H1 (cell line): ENCODE measurements at regions not wholly inside any gene's neighbourhood (a gene's known extent, or its start where the extent isn't known, plus 50 kb on each side); places are given as distances from the start of the nearest gene placed in this dataset.
A peak's percentile ranks its signal among the peaks of the same experiment; 100 is the strongest.
"Not testable (repeated sequence)": the region's sequence is repeated elsewhere in the genome, so short reads cannot be mapped to it uniquely, and the experiment has no call there.

ENCODE experiments used
- CTCF ChIA-PET: fragments of 300-600 bp; sonication (Branson Sonifier 250); formaldehyde crosslinking; loops from one replicate; lab custom pipeline; 2021; ENCODE audit not compliant: partially characterized antibody; lab: Charles Lee
- POLR2A ChIA-PET: fragments of 300-600 bp; sonication (Branson Sonifier 250); formaldehyde crosslinking; loops from one replicate; lab custom pipeline; 2021; ENCODE audit warnings: inconsistent platforms; ENCODE audit not compliant: partially characterized antibody; lab: Charles Lee
- DNase-seq, 2 experiments: peaks; one replicate each; pipeline versions ENCODE4 v3.0.0 to v3.0.0-alpha.2; 2010 to 2022; ENCODE audit warnings: low spot score in 2 of 2, low read depth in 1 of 2, mixed read lengths in 1 of 2
- FAIRE-seq: peaks from 2 replicates; lab custom pipeline; 2011; peaks lifted over from hg19 to GRCh38; lab: Jason Lieb, UNC
- H2AFZ ChIP-seq: 2 replicates; pipeline ENCODE4 v1.8.1; 2012; ENCODE audit warnings: low read length, inconsistent platforms
- H2AK5ac ChIP-seq: 2 replicates; pipeline ENCODE4 v1.6.1; 2013; ENCODE audit warnings: low read depth, low read length
- H2BK120ac ChIP-seq: replicated peaks from 2 replicates; pipeline ENCODE3; 2013; ENCODE audit warnings: low read depth, low read length, inconsistent platforms
- H2BK12ac ChIP-seq: 2 replicates; pipeline ENCODE4 v1.6.1; 2013; ENCODE audit warnings: low read depth, low read length
- H2BK15ac ChIP-seq: 2 replicates; pipeline ENCODE4 v1.6.1; 2013; ENCODE audit warnings: low read length
- H2BK20ac ChIP-seq: 2 replicates; pipeline ENCODE4 v1.6.1; 2013; ENCODE audit warnings: low read length
- H2BK5ac ChIP-seq: 2 replicates; pipeline ENCODE4 v1.6.1; 2013; ENCODE audit warnings: low read depth, low read length
- H3K14ac ChIP-seq: 2 replicates; pipeline ENCODE4 v1.6.1; 2013; ENCODE audit warnings: inconsistent platforms; ENCODE audit not compliant: insufficient read length
- H3K18ac ChIP-seq: 2 replicates; pipeline ENCODE4 v1.6.1; 2013; ENCODE audit warnings: low read length; ENCODE audit errors: extremely low read depth
- H3K23ac ChIP-seq: 2 replicates; pipeline ENCODE4 v1.6.1; 2013; ENCODE audit warnings: inconsistent platforms; ENCODE audit not compliant: insufficient read length
- H3K23me2 ChIP-seq: 2 replicates; pipeline ENCODE4 v1.6.1; 2013; ENCODE audit warnings: low read depth, low read length
- H3K27ac ChIP-seq: 2 replicates; pipeline ENCODE4 v1.6.1; 2011; ENCODE audit warnings: low read depth, low read length, inconsistent platforms
- H3K27me3 ChIP-seq, 4 experiments: replicated peaks in 1 of 4; 1 replicate in 1 of 4; 2 replicates in 3 of 4; pipeline versions ENCODE4 v1.6.1 to v1.8.1; 2011 to 2013; ENCODE audit warnings: low read length in 3 of 4, mild to moderate bottlenecking in 3 of 4, inconsistent platforms in 2 of 4, mixed read lengths in 2 of 4, moderate library complexity in 1 of 4; ENCODE audit not compliant: control insufficient read depth in 3 of 4, insufficient read depth in 3 of 4; ENCODE audit errors: extremely low read depth in 1 of 4
- H3K36me3 ChIP-seq, 4 experiments: 2 replicates each; pipeline versions ENCODE4 v1.6.1 to v1.8.1; 2011 to 2013; ENCODE audit warnings: mild to moderate bottlenecking in 4 of 4, low read length in 3 of 4, moderate library complexity in 2 of 4, control low read depth in 1 of 4, inconsistent platforms in 1 of 4; ENCODE audit not compliant: insufficient read depth in 4 of 4, control insufficient read depth in 2 of 4
- H3K4ac ChIP-seq: replicated peaks from 2 replicates; pipeline ENCODE3; 2013; ENCODE audit warnings: low read length, low read depth, mixed read lengths, inconsistent platforms; ENCODE audit not compliant: insufficient read length
- H3K4me1 ChIP-seq, 4 experiments: replicated peaks in 1 of 4; 1 replicate in 1 of 4; 2 replicates in 3 of 4; pipeline versions ENCODE4 v1.6.1 to v1.8.1; 2011 to 2013; ENCODE audit warnings: low read length in 3 of 4, inconsistent platforms in 2 of 4, mixed read lengths in 1 of 4; ENCODE audit not compliant: insufficient read depth in 4 of 4, control insufficient read depth in 3 of 4
- H3K4me2 ChIP-seq, 2 experiments: 2 replicates each; pipeline versions ENCODE4 v1.6.1 to v1.8.1; 2011 to 2013; ENCODE audit warnings: low read depth in 2 of 2, low read length in 2 of 2, control low read depth in 1 of 2, inconsistent platforms in 1 of 2, mild to moderate bottlenecking in 1 of 2; ENCODE audit not compliant: insufficient read depth in 1 of 2
- H3K4me3 ChIP-seq, 4 experiments: fragments of 200-600, 300-600 bp in 1 of 4; sonication (generic), shearing (Covaris generic), sonication (Bioruptor Twin) in 1 of 4; 2 replicates each; pipeline versions ENCODE4 v1.5.1 to v1.8.1; 2011 to 2016; ENCODE audit warnings: low read length in 4 of 4, low read depth in 3 of 4, control low read depth in 2 of 4, inconsistent platforms in 2 of 4, mild to moderate bottlenecking in 2 of 4, mixed read lengths in 1 of 4, moderate library complexity in 1 of 4; ENCODE audit not compliant: insufficient read depth in 2 of 4; ENCODE audit errors: extremely low read depth in 1 of 4
- H3K56ac ChIP-seq: replicated peaks from 2 replicates; pipeline ENCODE3; 2013; ENCODE audit warnings: low read depth, mild to moderate bottlenecking, mixed read lengths, low read length, inconsistent platforms; ENCODE audit not compliant: insufficient read length
- H3K79me1 ChIP-seq: 2 replicates; pipeline ENCODE4 v1.6.1; 2013; ENCODE audit warnings: low read depth, low read length, control low read depth
- H3K79me2 ChIP-seq, 2 experiments: 2 replicates each; pipeline versions ENCODE4 v1.6.1 to v1.8.1; 2012 to 2013; ENCODE audit warnings: low read length in 2 of 2, mild to moderate bottlenecking in 2 of 2, inconsistent platforms in 1 of 2; ENCODE audit not compliant: insufficient read depth in 2 of 2, control insufficient read depth in 1 of 2
- H3K9ac ChIP-seq, 4 experiments: replicated peaks in 1 of 4; 1 replicate in 1 of 4; 2 replicates in 3 of 4; pipeline versions ENCODE4 v1.6.1 to v1.8.1; 2011 to 2013; ENCODE audit warnings: low read depth in 3 of 4, low read length in 3 of 4, control low read depth in 2 of 4, mild to moderate bottlenecking in 2 of 4, moderate library complexity in 2 of 4, inconsistent platforms in 1 of 4; ENCODE audit errors: extremely low read depth in 1 of 4
- H3K9me3 ChIP-seq, 2 experiments: 2 replicates each; pipeline versions ENCODE4 v1.6.1 to v1.8.1; 2012 to 2013; ENCODE audit warnings: mild to moderate bottlenecking in 2 of 2, moderate library complexity in 2 of 2, control low read depth in 1 of 2, inconsistent platforms in 1 of 2, low read depth in 1 of 2, low read length in 1 of 2, mixed read lengths in 1 of 2; ENCODE audit not compliant: insufficient read depth in 2 of 2
- H4K20me1 ChIP-seq, 2 experiments: replicated peaks in 1 of 2; 2 replicates each; pipeline versions ENCODE3 to v1.8.1; 2011 to 2013; ENCODE audit warnings: inconsistent platforms in 2 of 2, low read length in 2 of 2, mild to moderate bottlenecking in 1 of 2; ENCODE audit not compliant: insufficient read depth in 2 of 2, control insufficient read depth in 1 of 2
- H4K5ac ChIP-seq: 2 replicates; pipeline ENCODE4 v1.6.1; 2013; ENCODE audit warnings: low read length, low read depth, mixed read lengths, inconsistent platforms; ENCODE audit not compliant: insufficient read length
- H4K8ac ChIP-seq: 2 replicates; pipeline ENCODE4 v1.8.0; 2013; ENCODE audit warnings: mild to moderate bottlenecking, moderate library complexity, low read length, inconsistent platforms; ENCODE audit not compliant: insufficient read depth; ENCODE audit errors: extremely low read depth
- H4K91ac ChIP-seq: replicated peaks from 2 replicates; pipeline ENCODE3; 2013; ENCODE audit warnings: low read length, mixed read lengths, inconsistent platforms; ENCODE audit not compliant: insufficient read length
- RAD21 ChIP-seq, 2 experiments: IDR thresholded peaks in 1 of 2; conservative IDR thresholded peaks in 1 of 2; 2 replicates each; pipeline ENCODE4 v1.6.1; 2011; ENCODE audit warnings: low read depth in 2 of 2, low read length in 2 of 2, improper control_type of control experiment in 1 of 2, inconsistent platforms in 1 of 2, mild to moderate bottlenecking in 1 of 2, moderate library complexity in 1 of 2
- WGBS, 2 experiments: shearing (Covaris generic) in 1 of 2; methylation state at CpG; one replicate each; pipeline versions ENCODE4 v1.1.6 to v1.1.7; 2013 to 2015; ENCODE audit warnings: low lambda C conversion rate in 2 of 2, mixed read lengths in 2 of 2, inconsistent platforms in 1 of 2, low coverage in 1 of 2, missing lambda C conversion rate in 1 of 2; ENCODE audit not compliant: insufficient replicate concordance in 2 of 2, insufficient coverage in 1 of 2, insufficient read length in 1 of 2; ENCODE audit errors: extremely low coverage in 1 of 2, missing lambda C conversion rate in 1 of 2; 5-methylcytosine and 5-hydroxymethylcytosine counted together

DNA sequence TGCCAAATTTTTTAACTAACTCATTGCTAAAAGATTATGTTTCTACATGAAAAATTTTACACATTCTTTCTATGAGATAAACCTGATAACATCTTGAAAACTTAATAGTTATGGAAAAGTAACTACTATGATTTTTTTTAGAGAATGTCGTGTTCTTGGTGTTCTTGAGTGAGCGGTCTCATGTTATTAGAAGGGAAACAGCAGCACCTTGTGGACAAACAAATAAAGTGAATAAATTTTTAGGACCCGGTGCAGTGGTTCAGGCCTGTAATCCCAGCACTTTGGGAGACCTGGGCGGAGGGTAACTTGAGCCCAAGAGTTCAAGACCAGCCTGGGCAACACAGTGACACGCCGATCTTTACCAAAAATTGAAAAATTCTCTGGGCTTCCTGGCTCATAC is 166.0 kb downstream of the FOXD4L6 start:
- H3K4ac ChIP-seq, H3K79me2 ChIP-seq, H3K4me1 ChIP-seq, H3K23me2 ChIP-seq, H4K91ac ChIP-seq, H2AK5ac ChIP-seq, H3K9ac ChIP-seq, H3K23ac ChIP-seq, H4K20me1 ChIP-seq, H3K56ac ChIP-seq, H2BK5ac ChIP-seq, H3K9me3 ChIP-seq, FAIRE-seq, H2BK15ac ChIP-seq, H3K36me3 ChIP-seq, H3K14ac ChIP-seq, H2AFZ ChIP-seq, H4K5ac ChIP-seq, H3K4me2 ChIP-seq, H4K8ac ChIP-seq, H2BK12ac ChIP-seq, H3K79me1 ChIP-seq, POLR2A ChIA-PET, H3K18ac ChIP-seq, DNase-seq, H3K27ac ChIP-seq, H3K27me3 ChIP-seq, H2BK120ac ChIP-seq, H3K4me3 ChIP-seq, CTCF ChIA-PET, H2BK20ac ChIP-seq: not testable (repeated sequence)
- 83% methylated on average over 1 of the region's 6 CpGs; no CpG with 5 or more reads in 1 of the 2 experiments for WGBS, 2 experiments
- TF ChIP-seq RAD21 (IDR thresholded peaks at IDR 0.05 in 1 of 2, conservative IDR thresholded peaks at IDR 0.05 in 1 of 2; ENCODE audit: low read depth in 2 of 2, low read length in 2 of 2): 0 out of 4 replicates have a peak, but pooled peaks have one; percentile 5 to 8
